NCI-H1105 treated with DMSO at 0.1 percent for 48 hours (cell line): ENCODE measurements at regions not wholly inside any gene's neighbourhood (a gene's known extent, or its start where the extent isn't known, plus 50 kb on each side); places are given as distances from the start of the nearest gene placed in this dataset.

ENCODE experiments used
- DNase-seq: peaks from one replicate; lab custom pipeline; 2025; lab: John Stamatoyannopoulos, UW

DNA sequence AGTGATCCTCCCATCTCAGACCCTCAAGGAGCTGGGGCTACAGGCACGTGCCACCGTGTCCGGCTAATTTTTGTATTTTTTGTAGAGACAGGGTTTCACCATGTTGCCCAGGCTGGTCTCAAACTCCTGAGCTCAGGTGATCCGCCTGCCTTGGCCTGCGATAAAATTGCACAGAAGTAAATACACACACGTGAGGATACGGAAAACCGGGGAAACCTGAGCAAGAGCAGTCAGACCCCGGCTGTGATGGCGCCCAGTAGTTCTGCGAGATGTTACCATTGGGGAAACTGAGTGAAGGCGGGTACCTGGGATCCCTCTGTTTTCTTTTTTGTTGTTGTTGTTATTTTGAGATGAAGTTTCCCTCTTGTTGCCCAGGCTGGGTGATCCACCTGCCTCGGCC is 114.9 kb downstream of the C9orf50 start:
- no peak for DNase-seq

DNA sequence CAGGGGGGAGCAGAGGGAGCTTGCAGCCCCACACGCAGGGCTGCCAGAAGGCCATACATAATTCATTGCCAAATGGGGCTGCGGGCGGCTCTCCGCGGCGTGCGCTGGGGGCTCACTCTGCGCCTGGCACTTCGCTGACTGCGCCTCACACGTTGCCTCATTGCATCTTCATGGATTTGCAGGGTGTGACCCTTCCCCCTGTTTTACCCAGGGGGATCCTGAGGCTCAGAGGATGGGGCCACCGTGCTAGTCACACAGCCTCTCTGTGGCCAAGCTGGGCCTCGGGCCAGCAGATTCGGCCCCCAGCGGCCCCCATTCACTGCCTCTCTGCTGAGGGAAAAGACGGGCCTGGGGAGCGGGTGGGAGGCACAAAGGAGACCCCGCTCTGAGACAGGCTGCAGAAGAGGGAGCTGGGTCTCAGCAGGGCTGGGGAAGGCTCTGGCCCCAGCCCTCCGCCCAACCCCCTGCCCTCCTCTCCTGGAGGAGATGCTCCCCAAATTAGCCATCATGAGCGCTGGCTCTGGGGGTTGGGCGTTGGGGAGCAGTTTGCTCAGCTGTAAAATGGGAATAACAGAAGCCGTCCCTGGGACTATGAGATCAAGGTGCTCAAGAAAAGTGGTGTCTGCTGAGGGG is 115.5 kb downstream of the C9orf50 start:
- DNase-seq, result no peak

DNA sequence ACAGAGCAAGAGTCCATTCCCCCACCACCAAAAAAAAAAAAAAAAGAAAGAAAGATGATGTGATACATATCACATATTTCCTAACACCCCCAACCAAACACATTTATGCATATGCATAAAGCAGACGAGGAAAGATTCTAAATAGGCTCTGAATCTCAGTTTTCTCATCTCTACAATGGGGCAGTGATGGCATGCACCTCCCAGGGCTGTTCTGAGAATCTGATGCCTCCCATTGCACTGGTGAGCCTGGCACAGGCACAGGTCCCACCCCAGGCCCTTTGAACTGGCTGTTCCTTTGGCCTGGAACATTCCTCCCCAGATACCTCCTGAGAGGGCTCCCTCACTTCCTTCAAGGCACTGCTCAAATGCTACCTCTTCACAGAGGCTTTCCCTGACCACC is 116.5 kb downstream of the C9orf50 start:
- DNase-seq, result no peak

DNA sequence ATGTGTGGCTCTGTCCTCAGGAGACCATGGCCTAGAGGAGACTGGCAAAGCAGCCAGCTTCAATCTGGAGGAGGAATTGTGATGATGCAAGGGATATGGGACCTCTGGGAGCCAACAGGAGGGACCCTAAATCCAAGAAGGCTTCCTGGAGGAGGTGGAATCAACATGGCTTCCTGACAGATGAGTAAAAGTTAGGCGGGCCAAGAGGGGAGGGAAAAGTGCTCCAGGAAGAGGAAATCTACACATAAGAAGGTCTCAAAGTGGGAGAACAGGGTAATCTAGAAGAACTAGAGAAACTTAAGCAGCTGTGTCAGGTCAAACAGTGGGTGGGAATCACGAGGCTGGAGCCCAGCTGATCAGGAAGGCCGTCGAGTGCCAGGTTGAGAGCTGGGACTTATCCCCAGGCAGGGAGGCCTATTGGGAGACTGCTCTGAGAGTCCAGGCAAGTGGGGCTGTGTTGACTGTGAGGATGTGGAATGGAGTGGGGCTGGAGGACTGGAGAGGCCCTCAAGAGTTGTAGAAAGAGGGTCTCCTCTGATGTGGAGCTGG is 119.1 kb downstream of the C9orf50 start:
- no peak for DNase-seq

DNA sequence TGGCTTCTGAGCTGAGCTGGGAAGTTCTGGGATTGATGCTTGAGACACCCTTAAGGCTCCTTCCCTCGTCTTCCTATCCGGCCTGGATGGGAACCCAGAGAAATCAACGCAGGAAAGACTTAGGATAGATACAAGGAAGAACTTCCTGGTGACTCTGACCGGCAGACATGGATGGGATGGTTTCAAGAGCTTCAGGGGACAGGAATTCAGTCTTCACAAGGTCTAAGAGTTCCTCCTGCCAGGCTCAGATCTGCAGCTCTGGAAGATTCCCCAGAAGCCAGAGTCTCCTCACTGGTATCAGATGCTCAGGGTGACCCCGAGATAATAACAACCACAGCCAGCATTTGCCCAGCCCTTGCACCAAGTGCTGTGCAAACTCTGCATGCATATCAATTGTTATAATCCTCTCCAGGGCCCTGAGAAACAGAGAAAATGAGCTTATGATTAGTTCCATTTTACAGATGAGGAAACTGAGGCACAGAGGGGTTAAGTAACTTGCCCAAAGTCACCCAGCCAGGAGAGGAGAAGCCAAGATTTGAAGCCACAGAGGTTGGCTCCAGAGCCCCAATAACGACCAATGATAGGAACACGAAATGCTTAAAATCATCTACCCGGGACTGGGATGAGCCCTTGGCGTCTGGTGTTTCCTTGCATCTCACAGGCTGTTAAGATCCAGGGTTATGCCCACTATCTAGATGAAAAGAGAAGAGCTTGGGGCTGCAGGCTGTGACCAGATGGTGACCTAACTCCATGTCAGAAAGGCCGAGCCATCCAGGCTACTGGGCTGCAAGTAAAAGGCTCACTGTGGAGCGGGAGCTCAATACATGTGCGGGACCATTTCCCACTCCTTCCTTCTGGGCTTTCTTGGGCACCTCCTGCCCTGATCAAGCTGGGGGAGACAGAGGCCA is 119.8 kb downstream of the C9orf50 start:
- no peak for DNase-seq

DNA sequence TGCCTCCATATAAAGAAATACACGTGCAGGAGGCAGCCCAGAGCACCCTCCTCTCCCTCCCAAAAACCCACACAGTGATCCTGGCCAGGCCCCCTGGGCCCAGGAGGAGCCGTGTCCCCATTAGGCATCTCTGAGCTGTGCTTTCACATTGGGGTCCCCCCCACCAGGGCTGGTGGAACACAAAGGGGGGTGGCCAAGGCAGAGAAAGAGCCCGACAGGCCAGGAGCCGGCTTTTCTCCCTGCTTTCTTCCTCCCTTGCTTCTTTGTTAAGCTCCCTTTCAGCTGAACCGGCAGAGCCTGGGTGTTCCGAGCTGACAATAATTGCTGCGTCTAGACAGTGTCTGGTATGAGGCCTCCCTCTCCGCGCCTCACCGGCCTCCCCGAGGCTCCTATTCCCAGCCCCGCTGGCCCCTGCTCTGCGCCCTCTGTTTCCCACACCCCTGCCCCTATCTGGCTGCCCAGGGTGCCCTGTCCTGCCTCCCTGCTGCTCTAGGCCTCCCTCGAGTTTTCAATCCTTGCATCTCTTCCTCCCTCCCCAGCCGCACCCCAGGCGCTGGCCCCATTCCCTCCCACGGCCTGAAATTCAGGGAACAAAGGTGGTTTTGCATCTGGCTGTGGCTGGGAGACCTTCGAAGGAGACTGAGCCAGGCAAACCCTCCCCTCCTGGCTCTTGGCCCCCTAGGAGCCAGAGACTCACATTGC is 120.6 kb downstream of the C9orf50 start:
- DNase-seq, result no peak

DNA sequence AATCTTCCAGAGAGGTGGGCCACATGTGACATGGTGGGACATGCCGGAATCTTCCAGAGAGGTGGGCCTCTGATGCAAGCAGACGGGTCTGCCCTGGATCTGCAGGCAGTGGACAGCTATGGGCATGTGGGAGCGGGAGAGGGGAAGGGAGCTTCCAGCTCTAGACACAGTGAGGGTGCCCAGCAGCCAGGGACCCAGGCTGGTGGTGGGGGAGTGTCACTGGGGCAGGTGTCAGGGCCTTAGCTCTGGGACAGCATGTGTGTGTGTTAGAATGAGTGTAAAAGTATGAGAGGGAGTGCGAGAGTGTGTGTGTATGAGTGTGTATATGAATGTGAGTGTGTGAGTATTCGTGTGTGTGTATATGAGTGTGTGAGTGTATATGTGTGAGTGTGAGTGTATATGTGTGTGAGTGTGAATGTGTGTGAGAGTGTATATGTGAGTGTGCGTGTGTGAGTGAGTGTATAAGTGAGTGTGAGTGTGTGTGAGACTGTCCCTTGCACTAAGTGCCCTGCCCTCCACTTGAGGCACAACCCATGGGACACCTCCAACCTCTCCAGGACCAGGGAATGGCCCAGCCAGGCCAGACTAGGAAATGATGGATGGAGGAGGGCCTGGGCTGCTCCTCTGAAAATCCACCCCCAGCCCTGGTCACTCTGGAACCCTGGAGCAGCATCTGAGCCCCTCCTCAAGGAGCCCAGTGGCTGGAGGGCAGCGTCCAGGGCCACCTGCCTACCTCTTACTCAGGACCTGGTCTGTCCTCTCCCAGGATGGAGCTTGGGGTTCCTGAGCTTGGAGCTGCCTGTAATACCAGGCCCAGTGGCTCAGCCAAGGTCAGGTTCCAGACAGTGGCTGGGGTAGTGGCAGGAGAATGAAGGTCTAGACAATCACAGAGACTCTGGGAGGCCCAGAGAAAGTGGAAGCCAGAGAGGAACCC is 122.2 kb downstream of the C9orf50 start:
- no peak for DNase-seq

DNA sequence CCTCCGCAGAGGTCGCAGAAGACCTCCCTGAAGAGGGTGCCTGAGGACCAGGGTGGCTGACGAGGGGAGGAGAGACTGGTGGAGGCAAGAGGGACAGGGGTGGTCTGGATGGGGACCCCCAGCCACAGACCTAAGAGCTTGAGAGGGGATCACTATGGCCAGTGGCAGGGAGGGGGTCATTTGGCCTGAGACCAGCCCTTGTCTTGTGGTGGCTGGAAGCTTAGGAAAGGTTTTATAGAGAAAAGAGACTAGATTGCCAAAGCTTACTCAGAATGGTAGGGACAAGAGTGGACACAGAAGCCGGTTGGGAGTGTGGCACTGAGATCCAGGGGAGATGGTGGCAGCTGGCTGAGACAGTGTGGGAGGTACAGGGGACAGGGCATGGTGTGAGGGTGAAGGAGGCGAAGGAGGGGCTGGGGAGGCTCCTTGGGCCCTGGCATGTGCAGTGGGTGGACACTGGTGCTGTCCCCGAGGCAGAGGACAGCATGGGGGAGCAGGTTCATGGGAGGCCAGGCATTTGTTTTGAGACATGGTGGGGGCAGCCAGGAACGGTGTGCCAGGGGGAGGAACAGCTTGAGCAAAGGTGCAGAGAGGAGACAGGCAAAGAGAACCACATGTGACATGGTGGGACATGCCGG is 123.0 kb downstream of the C9orf50 start:
- no peak for DNase-seq

DNA sequence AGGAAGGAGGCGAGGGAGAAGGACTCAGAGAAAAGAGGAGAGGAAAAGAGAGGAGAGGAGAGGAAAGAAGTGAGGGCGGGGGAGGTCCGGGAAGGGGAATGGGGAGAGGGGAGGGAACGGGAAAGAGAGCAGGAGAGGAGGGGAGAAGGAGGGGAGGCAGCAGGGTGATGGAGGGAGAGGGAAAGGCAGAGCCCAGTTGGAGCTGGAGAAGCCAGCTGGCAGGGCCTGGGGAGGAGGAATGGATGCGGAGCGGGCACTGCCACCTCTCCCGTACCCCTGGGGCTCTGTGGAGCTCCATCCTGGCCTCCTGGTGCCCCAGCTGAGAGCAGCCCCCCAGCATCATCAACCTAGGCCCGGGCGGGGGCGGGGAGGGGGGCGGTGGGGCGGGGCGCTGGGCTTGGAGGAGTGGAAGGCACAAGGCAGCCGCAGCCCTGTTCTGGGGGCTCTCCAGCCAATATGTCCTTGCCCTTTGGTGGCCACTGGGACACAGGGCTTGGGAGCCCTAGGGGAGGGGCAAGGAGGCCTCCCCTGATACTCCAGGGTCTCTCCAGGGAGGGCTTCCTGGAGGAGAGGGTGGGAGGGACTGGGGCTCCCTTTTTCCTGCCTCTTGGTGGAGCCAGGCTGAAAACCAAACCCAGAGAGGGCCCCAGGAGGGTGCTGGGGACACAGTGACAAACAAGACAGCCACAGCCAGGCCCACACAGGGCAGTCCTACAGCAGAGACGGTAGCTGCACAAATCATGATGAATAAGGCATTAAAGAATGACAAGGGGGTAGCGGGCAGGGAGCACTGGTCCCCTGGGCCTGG is 123.7 kb downstream of the C9orf50 start:
- DNase-seq, result peak; percentile 82

DNA sequence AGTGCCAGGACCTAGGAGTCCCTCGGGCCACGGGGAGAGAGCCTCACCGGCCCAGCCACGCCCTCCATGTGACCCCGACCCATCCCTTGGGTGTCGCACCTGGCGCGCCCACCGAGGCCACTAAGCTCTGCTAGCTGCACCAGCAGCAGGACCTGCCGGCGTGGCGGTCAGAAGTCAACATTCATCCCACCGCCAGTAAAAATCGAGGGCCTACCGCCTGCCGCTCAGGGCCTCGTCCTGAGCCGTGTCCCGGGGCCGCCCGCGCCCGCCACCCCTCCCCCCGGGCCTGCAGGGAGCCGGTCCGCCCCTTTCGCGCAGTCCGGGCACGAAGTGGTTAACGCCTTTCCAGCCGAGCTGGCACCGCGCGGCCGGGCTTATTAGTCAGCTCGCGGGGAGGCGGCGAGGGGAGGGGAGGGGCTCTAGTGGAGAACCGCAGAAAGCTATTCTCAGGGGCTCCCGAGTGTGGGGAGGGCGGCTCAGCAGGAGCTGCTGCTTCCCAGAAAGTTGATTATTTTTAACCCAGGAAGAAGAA is 124.4 kb downstream of the C9orf50 start:
- DNase-seq, result peak; percentile 83

DNA sequence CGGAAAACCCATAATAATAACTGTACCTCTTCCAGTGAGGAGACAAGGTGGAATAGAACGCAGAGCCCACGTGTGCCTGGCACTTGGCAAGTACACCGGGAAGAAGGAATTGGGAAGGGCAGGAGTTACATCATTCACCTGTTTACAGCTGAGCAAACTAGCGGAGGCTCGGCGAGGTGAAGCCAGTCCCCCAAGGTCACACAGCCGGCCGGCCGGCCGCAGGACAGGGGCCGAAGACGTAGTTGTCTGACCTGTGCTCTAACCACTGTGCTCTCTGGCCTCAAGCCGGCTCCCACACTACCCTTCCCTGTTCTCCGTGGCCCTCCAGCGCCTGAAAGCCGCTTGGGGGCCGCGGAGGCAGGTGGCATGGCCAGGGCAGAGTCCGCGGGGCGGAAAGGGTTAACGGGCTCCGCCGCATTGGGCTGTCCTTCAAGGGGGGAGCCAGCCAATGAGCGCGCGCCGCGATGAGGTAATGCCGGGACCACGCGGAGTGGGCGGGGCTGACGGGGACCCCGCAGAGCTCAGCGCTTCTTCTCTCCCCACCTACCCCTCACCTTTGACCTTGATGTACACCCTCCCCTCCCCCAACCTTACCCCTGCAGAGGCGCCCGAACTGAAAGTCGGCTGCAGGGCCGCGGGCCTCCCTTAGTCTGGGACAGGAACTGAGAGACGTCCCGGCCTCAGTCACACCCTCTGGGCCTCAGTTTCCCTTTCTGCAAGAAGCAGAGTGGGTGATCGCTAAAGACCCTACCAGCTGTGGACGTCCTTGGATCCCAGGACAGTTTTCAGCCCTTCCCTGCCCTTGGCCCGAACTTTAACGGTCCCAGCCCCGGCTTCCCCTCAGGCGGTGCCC is 125.1 kb downstream of the C9orf50 start:
- peak; percentile 74 for DNase-seq

DNA sequence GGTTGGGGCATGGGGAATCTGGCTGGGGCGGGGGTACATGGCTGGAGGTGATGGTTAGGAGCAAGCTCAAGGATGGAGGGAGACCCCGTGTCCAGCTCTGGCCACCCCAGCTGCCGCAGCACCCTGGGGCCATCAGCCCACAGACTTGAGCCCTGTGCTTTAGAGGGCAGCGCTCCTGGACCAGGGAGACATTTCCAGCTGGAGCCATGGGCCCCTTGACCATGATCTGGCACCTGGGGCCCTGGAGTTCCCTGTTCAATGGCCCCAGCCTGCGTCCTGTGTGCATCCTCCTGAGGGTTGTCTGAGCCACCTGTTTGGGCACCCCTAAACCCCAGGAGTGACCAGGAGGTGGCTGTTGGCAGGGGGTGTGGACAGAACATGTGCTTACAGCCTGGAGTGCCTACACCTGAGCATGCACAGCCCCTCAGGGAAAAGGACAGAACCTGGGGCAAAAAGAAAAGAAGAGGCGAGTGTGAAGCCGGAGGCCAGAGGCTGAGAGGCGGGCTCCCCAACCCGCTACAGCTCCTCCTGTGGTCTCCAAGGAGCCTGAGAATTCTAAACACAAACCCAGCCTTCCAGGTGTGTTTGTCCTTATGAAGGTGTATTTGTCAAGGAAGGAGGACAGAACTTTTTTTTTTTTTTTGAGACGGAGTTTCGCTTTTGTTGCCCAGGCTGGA is 126.7 kb downstream of the C9orf50 start:
- DNase-seq, result no peak

DNA sequence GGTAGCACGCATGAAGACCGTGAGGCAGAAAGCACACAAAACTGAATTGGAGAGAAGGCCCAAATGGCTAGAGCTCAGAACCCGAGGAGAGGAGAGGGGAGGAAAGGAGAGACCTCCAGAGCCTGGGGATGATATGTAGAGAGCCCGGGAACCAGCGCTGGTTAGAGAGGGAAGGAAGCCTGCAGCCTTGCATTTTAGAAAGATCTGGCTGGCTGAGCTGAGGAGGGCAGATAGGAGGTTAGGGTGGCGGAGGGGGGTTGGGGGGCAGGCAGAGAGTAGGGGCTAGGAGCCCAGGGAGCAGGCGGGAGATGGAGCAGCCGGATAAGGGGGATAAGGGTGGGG is 127.2 kb downstream of the C9orf50 start:
- DNase-seq, result no peak

DNA sequence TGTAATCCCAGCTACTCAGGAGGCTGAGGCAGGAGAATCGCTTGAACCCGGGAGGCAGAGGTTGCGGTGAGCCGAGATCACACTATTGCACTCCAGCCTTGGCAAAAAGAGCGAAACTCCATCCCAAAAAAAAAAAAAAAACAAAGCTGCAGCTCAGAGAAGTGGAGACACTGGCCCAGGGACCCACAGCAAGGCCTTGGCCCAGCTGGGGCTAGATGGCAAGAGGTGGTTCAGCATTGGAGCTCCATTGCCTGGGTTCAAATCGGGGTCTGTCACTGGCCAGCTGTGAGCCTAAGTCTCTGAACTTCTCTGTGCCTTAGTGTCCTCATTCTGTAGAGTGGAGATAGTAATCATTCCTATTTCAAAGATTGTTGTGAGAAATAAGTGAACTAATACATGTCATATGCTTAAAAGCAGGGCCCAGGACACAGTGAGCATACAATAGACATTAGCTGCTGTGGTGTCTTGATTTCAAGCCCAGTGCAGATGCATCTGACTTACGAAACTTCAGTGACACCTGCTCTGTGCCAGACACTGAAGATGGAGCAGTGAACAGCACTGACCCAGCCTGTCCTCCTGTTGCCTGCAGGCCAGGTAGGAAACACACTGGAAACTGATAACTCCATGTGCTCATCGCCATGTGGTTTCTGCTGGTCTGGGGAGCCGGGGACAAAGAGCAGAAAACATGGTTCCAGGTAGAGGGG is 127.7 kb downstream of the C9orf50 start:
- no peak for DNase-seq

DNA sequence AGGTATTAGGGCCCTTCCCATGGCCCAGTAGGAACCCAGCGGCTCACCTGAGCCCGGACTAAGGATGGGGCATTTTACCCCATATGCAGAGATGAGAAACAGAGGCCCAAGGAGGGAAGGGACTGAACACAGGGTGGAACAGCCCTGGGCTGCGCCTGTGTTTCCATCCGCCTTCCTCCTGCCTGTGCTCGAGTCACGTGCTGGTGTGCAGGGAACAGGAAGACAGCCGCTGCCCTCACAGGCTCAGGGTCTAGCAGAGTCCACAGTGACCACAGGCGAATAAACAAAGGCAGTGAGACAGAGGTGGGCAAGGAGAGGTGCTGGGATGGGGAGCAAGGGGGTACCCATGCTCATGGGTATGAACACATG is 129.4 kb downstream of the C9orf50 start:
- no peak for DNase-seq

DNA sequence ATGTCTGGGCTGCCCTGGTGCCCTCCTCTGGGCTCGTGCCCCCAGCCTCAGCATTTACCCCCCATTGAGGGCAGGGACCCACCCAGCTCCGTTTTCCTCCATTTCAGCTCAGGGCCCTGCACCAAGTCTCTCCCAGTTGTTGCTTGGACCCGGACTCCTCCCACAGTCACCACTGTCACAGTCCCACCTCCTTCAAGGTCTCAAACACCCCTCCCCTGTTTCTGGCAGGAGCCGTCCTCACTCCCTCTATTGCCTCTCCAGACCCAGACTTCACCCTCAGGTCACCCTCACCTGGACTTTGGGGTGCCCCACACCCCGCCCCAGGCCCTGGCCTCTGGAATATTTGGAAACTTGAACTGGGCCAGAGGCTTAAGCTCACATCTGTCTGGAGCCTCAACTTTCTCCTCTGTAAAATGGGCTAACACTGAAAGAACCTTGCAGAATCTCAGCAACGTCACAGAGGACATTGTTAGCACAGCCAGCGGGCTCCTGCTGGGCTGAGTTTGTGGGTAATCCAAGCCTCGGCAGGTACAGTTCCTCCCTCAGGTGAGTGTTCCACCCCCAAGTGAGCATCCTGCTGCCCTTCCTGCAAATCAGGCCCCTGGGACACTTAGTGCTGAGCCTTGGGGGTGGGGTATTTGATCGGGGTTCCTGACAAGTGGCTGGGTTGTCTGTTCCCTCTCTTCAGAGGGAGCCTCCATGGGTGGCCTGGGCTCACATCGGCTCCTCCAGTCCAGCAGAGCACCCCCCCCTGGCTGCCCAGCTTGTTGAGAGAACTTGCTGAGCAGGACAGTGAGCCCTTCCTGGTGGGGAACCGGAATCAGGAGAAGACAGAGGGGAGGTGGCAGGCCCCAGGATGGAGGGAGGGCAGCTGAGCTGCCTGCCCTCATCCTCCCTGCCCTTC is 130.1 kb downstream of the C9orf50 start:
- no peak for DNase-seq
